Aorta (tissue), 5 donors: ENCODE measurements at regions not wholly inside any gene's neighbourhood (a gene's known extent, or its start where the extent isn't known, plus 50 kb on each side); places are given as distances from the start of the nearest gene placed in this dataset.

Experiments
- ATAC-seq: fragments of 200-7000 bp; cut with Tn5 transposase; one replicate; pipeline ENCODE4 v1.9.1; 2022; ENCODE audit warnings: moderate library complexity; ENCODE audit not compliant: low FRiP score
- DNase-seq, 2 donors: peaks; one replicate each; pipeline ENCODE4 v3.0.0-alpha.2; 2020
- H3K27ac ChIP-seq, 2 donors: one replicate each; pipeline ENCODE4 v1.5.1; 2013; ENCODE audit warnings: low read length in 2 of 2, mild to moderate bottlenecking in 2 of 2, moderate library complexity in 2 of 2, control low read depth in 1 of 2, inconsistent platforms in 1 of 2, low read depth in 1 of 2
- H3K27me3 ChIP-seq, 2 donors: one replicate each; pipeline ENCODE4 v1.6.1; 2013; ENCODE audit warnings: control low read depth in 1 of 2, low read length in 1 of 2, mild to moderate bottlenecking in 1 of 2, moderate library complexity in 1 of 2; ENCODE audit not compliant: insufficient read depth in 2 of 2, control insufficient read depth in 1 of 2
- H3K36me3 ChIP-seq, 2 donors: one replicate each; pipeline ENCODE4 v1.6.1; 2013; ENCODE audit warnings: control low read depth in 1 of 2, low read length in 1 of 2, mild to moderate bottlenecking in 1 of 2; ENCODE audit not compliant: insufficient read depth in 2 of 2, control insufficient read depth in 1 of 2
- H3K4me1 ChIP-seq, 2 donors: one replicate each; pipeline ENCODE4 v1.6.1; 2013; ENCODE audit warnings: low read length in 2 of 2, control low read depth in 1 of 2, mild to moderate bottlenecking in 1 of 2, moderate library complexity in 1 of 2; ENCODE audit not compliant: insufficient read depth in 2 of 2, control insufficient read depth in 1 of 2
- H3K4me3 ChIP-seq, 2 donors: one replicate each; pipeline ENCODE4 v1.5.1; 2013; ENCODE audit warnings: low read length in 2 of 2, control low read depth in 1 of 2, mild to moderate bottlenecking in 1 of 2
- H3K9me3 ChIP-seq: one replicate; pipeline ENCODE4 v1.6.1; 2013; ENCODE audit warnings: mild to moderate bottlenecking, low read length; ENCODE audit not compliant: control insufficient read depth
- WGBS, 2 donors: extraction: QIAGEN DNeasy Blood & Tissue Kit; methylation state at CpG; one replicate each; pipeline ENCODE4 v1.1.7; 2013; 5-methylcytosine and 5-hydroxymethylcytosine counted together
- intact Hi-C, 2 donors: fragments of 100-400 bp; cut with DNase I; formaldehyde crosslinking; loops; one replicate each; pipeline versions ENCODE4 v1.14.2 to v1.15.0; 2022
- donor health status: healthy with polysubstance abuse.
- donor health status: Bipolar disorder and iron deficiency.
- donor health status: DM: no; HTN: no; CAD: no.
- donor health status: DM: no; HTN: no; CAD: no.
- donor health status: DM: yes; HTN: yes; CAD: no.

- 96 to 97% methylated on average over 2 of the region's 2 CpGs for WGBS, 2 donors
- Histone ChIP-seq H3K9me3 (no peaks in the 10 kb centered on the region), H3K36me3 (no peaks in the 10 kb centered on the region), H3K4me3 (no peak overlapping the region), H3K4me1 (no peaks in the 10 kb centered on the region), H3K27me3 (no peaks in the 10 kb centered on the region), H3K27ac (no peak overlapping the region)
- DNase-seq (no peak), ATAC-seq (no peak)
- intact Hi-C loops, result no loop called here
Measured at GRCh38 chr1:193754151-193754550, 567.7 kb upstream of the B3GALT2 start.

GRCh38 chr1:193753038-193753756 is 566.8 kb upstream of the B3GALT2 start:
- DNase-seq, result no peak
- no peaks in the 10 kb centered on the region for H3K36me3 ChIP-seq
- no peak overlapping the region for H3K27ac ChIP-seq
- H3K9me3 ChIP-seq, result no peaks in the 10 kb centered on the region
- no peak overlapping the region for H3K4me3 ChIP-seq
- intact Hi-C loops, result no loop called here
- 65 to 73% methylated on average over 5 of the region's 5 CpGs for WGBS, 2 donors
- H3K4me1 ChIP-seq, result no peaks in the 10 kb centered on the region
- H3K27me3 ChIP-seq, result no peaks in the 10 kb centered on the region
- ATAC-seq, result no peak

GRCh38 chr1:193749868-193750267 is 563.5 kb upstream of the B3GALT2 start:
- no peak for ATAC-seq
- Histone ChIP-seq H3K27me3 (no peaks in the 10 kb centered on the region), H3K9me3 (no peaks in the 10 kb centered on the region), H3K36me3 (no peaks in the 10 kb centered on the region), H3K27ac (no peak overlapping the region), H3K4me3 (no peak overlapping the region), H3K4me1 (no peaks in the 10 kb centered on the region)
- no peak for DNase-seq
- intact Hi-C loops, result no loop called here
- whole genome bisulfite sequencing, 2 donors, result 95 to 96% methylated on average over 2 of the region's 2 CpGs

- no peaks in the 10 kb centered on the region for H3K9me3 ChIP-seq
- no peaks in the 10 kb centered on the region for H3K36me3 ChIP-seq
- no peak overlapping the region for H3K4me3 ChIP-seq
- H3K4me1 ChIP-seq, result no peaks in the 10 kb centered on the region
- ATAC-seq (no peak), DNase-seq (no peak)
- H3K27ac ChIP-seq, result no peak overlapping the region
- H3K27me3 ChIP-seq, result no peaks in the 10 kb centered on the region
- intact Hi-C loops, result no loop called here
- 94 to 96% methylated on average over 1 of the region's 1 CpG for WGBS, 2 donors
Measured at GRCh38 chr1:193747579-193747978, 561.2 kb upstream of the B3GALT2 start.

GRCh38 chr1:193741228-193741627 is 554.8 kb upstream of the B3GALT2 start:
- Histone ChIP-seq H3K4me1 (no peaks in the 10 kb centered on the region), H3K4me3 (no peak overlapping the region), H3K27ac (no peak overlapping the region), H3K36me3 (no peaks in the 10 kb centered on the region), H3K9me3 (no peaks in the 10 kb centered on the region), H3K27me3 (no peaks in the 10 kb centered on the region)
- ATAC-seq (no peak), DNase-seq (no peak)
- WGBS, 2 donors, result 73 to 75% methylated on average over 2 of the region's 2 CpGs
- intact Hi-C loops, result no loop called here

- H3K27me3 ChIP-seq, result no peaks in the 10 kb centered on the region
- H3K36me3 ChIP-seq, result no peaks in the 10 kb centered on the region
- WGBS, 2 donors, result 81 to 83% methylated on average over 1 of the region's 1 CpG
- H3K9me3 ChIP-seq, result no peaks in the 10 kb centered on the region
- H3K27ac ChIP-seq, result no peak overlapping the region
- no peak overlapping the region for H3K4me3 ChIP-seq
- no peak for ATAC-seq
- no peaks in the 10 kb centered on the region for H3K4me1 ChIP-seq
- no peak for DNase-seq
- intact Hi-C loops, result no loop called here
Measured at GRCh38 chr1:193740762-193741161, 554.3 kb upstream of the B3GALT2 start.

- Histone ChIP-seq H3K27me3 (no peaks in the 10 kb centered on the region), H3K27ac (no peak overlapping the region), H3K4me1 (no peaks in the 10 kb centered on the region), H3K4me3 (no peak overlapping the region), H3K36me3 (no peaks in the 10 kb centered on the region), H3K9me3 (no peaks in the 10 kb centered on the region)
- 80 to 90% methylated on average over 3 of the region's 3 CpGs for WGBS, 2 donors
- no peak for ATAC-seq
- no peak for DNase-seq
- intact Hi-C loops, result no loop called here
Measured at GRCh38 chr1:193736507-193736906, 550.1 kb upstream of the B3GALT2 start.

GRCh38 chr1:193733674-193734073 is 547.3 kb upstream of the B3GALT2 start:
- DNase-seq, result no peak
- H3K9me3 ChIP-seq, result no peaks in the 10 kb centered on the region
- no peak for ATAC-seq
- no peak overlapping the region for H3K4me3 ChIP-seq
- H3K36me3 ChIP-seq, result no peaks in the 10 kb centered on the region
- no peak overlapping the region for H3K27ac ChIP-seq
- intact Hi-C loops, result no loop called here
- WGBS, 2 donors, result 42 to 55% methylated on average over 3 of the region's 3 CpGs
- H3K4me1 ChIP-seq, result no peaks in the 10 kb centered on the region
- no peaks in the 10 kb centered on the region for H3K27me3 ChIP-seq

GRCh38 chr1:193730017-193730416 is 543.6 kb upstream of the B3GALT2 start:
- intact Hi-C loops, result no loop called here
- Histone ChIP-seq H3K9me3 (no peaks in the 10 kb centered on the region), H3K27me3 (no peaks in the 10 kb centered on the region), H3K4me1 (no peaks in the 10 kb centered on the region), H3K4me3 (no peak overlapping the region), H3K36me3 (no peaks in the 10 kb centered on the region), H3K27ac (no peak overlapping the region)
- ATAC-seq (no peak), DNase-seq (no peak)
- 72% methylated on average over 3 of the region's 3 CpGs for WGBS, 2 donors
